NCI-H1092 (cell line): ENCODE measurements at regions not wholly inside any gene's neighbourhood (a gene's known extent, or its start where the extent isn't known, plus 50 kb on each side); places are given as distances from the start of the nearest gene placed in this dataset.

Source experiments
- DNase-seq: peaks from one replicate; lab custom pipeline; 2025; lab: John Stamatoyannopoulos, UW

GRCh38 chr14:55734731-55735130 lies 154.7 kb downstream of the KTN1 start:
- DNase-seq = no peak

GRCh38 chr14:55739967-55740648 lies 160.1 kb downstream of the KTN1 start:
- no peak for DNase-seq

GRCh38 chr14:55740649-55740989 lies 160.6 kb downstream of the KTN1 start:
- no peak for DNase-seq

GRCh38 chr14:55741240-55741639 lies 161.2 kb downstream of the KTN1 start:
- DNase-seq = no peak

GRCh38 chr14:55743551-55743950 lies 163.5 kb downstream of the KTN1 start:
- DNase-seq = no peak

GRCh38 chr14:55744321-55744720 lies 164.3 kb downstream of the KTN1 start:
- DNase-seq = no peak

GRCh38 chr14:55745906-55746305 lies 165.9 kb downstream of the KTN1 start:
- no peak for DNase-seq

GRCh38 chr14:55746558-55746957 lies 166.6 kb downstream of the KTN1 start:
- no peak for DNase-seq

GRCh38 chr14:55747186-55747585 lies 167.2 kb downstream of the KTN1 start:
- DNase-seq = no peak

- no peak for DNase-seq
Observed at GRCh38 chr14:55749201-55749812, 169.3 kb downstream of the KTN1 start.

GRCh38 chr14:55749946-55750345 lies 169.9 kb downstream of the KTN1 start:
- DNase-seq = no peak

GRCh38 chr14:55752580-55753390 lies 172.8 kb downstream of the KTN1 start:
- no peak for DNase-seq

GRCh38 chr14:55754471-55754870 lies 174.5 kb downstream of the KTN1 start:
- DNase-seq = no peak

GRCh38 chr14:55754871-55755270 lies 174.9 kb downstream of the KTN1 start:
- DNase-seq = no peak

GRCh38 chr14:55756078-55756477 lies 176.1 kb downstream of the KTN1 start:
- no peak for DNase-seq

- DNase-seq = no peak
Observed at GRCh38 chr14:55756557-55756956, 176.6 kb downstream of the KTN1 start.

GRCh38 chr14:55758796-55759195 lies 178.8 kb downstream of the KTN1 start:
- no peak for DNase-seq

- no peak for DNase-seq
Observed at GRCh38 chr14:55760789-55761566, 181.0 kb downstream of the KTN1 start.

GRCh38 chr14:55761651-55762050 lies 181.6 kb downstream of the KTN1 start:
- no peak for DNase-seq

GRCh38 chr14:55762595-55763232 lies 182.7 kb downstream of the KTN1 start:
- DNase-seq = no peak

GRCh38 chr14:55764784-55765183 lies 184.8 kb downstream of the KTN1 start:
- DNase-seq = no peak

GRCh38 chr14:55766071-55766470 lies 186.1 kb downstream of the KTN1 start:
- no peak for DNase-seq
